Astrocyte (in vitro differentiated cells and primary cell): ENCODE measurements at regions not wholly inside any gene's neighbourhood (a gene's known extent, or its start where the extent isn't known, plus 50 kb on each side); places are given as distances from the start of the nearest gene placed in this dataset.

Source experiments
- DNase-seq: peaks from one replicate; pipeline ENCODE4 v3.0.0-alpha.2; 2010; ENCODE audit warnings: low read depth
- FAIRE-seq: peaks from 2 replicates; lab custom pipeline; 2011; peaks lifted over from hg19 to GRCh38; lab: Jason Lieb, UNC
- H2AFZ ChIP-seq: 2 replicates; pipeline ENCODE4 v1.6.0; 2012; ENCODE audit warnings: low read depth, low read length, inconsistent platforms
- H3K27ac ChIP-seq: 2 replicates; pipeline ENCODE4 v1.5.1; 2011; ENCODE audit warnings: low read depth, low read length, inconsistent platforms
- H3K27me3 ChIP-seq: 2 replicates; pipeline ENCODE4 v1.6.0; 2011; ENCODE audit warnings: low read length, inconsistent platforms; ENCODE audit not compliant: insufficient read depth
- H3K36me3 ChIP-seq: 2 replicates; pipeline ENCODE4 v1.5.1; 2011; ENCODE audit warnings: low read length, inconsistent platforms; ENCODE audit not compliant: insufficient read depth
- H3K4me1 ChIP-seq: 2 replicates; pipeline ENCODE4 v1.5.1; 2011; ENCODE audit warnings: low read length, inconsistent platforms; ENCODE audit not compliant: insufficient read depth
- H3K4me2 ChIP-seq: 2 replicates; pipeline ENCODE4 v1.6.0; 2012; ENCODE audit warnings: low read length, inconsistent platforms
- H3K4me3 ChIP-seq: 2 replicates; pipeline ENCODE4 v1.5.1; 2011; ENCODE audit warnings: low read depth, mild to moderate bottlenecking, low read length, inconsistent platforms; ENCODE audit not compliant: insufficient read depth
- H3K79me2 ChIP-seq: 2 replicates; pipeline ENCODE4 v1.6.0; 2012; ENCODE audit warnings: mild to moderate bottlenecking, low read length, inconsistent platforms; ENCODE audit not compliant: insufficient read depth
- H3K9ac ChIP-seq: 2 replicates; pipeline ENCODE4 v1.6.0; 2012; ENCODE audit warnings: mild to moderate bottlenecking, low read length, inconsistent platforms
- H3K9me3 ChIP-seq: 2 replicates; pipeline ENCODE4 v1.5.1; 2012; ENCODE audit warnings: low read depth, mild to moderate bottlenecking, low read length, inconsistent platforms; ENCODE audit not compliant: insufficient read depth
- H4K20me1 ChIP-seq: 2 replicates; pipeline ENCODE4 v1.6.0; 2012; ENCODE audit warnings: low read length, inconsistent platforms; ENCODE audit not compliant: insufficient read depth
- H3K27ac Mint-ChIP-seq: one replicate; pipeline ENCODE4 v1.8.0; 2021; ENCODE audit warnings: mild to moderate bottlenecking, mixed read lengths; ENCODE audit not compliant: unreplicated experiment
- H3K27me3 Mint-ChIP-seq: one replicate; pipeline ENCODE4 v1.8.0; 2021; ENCODE audit warnings: low read depth, mixed read lengths; ENCODE audit not compliant: unreplicated experiment
- H3K36me3 Mint-ChIP-seq: one replicate; pipeline ENCODE4 v1.8.0; 2021; ENCODE audit warnings: low read depth, mixed read lengths; ENCODE audit not compliant: unreplicated experiment
- H3K4me1 Mint-ChIP-seq: one replicate; pipeline ENCODE4 v1.8.0; 2021; ENCODE audit warnings: low read depth, mixed read lengths; ENCODE audit not compliant: unreplicated experiment
- H3K4me3 Mint-ChIP-seq: one replicate; pipeline ENCODE4 v1.8.0; 2021; ENCODE audit warnings: mild to moderate bottlenecking, moderate library complexity, mixed read lengths; ENCODE audit not compliant: unreplicated experiment
- H3K9me3 Mint-ChIP-seq: one replicate; pipeline ENCODE4 v1.8.0; 2021; ENCODE audit warnings: mild to moderate bottlenecking, mixed read lengths; ENCODE audit not compliant: unreplicated experiment
- CTCF ChIP-seq: IDR thresholded peaks from 2 replicates; pipeline ENCODE4 v1.5.1; 2011; ENCODE audit warnings: low read depth, mild to moderate bottlenecking, inconsistent platforms, low read length, moderate library complexity; ENCODE audit not compliant: insufficient read depth
- EZH2 ChIP-seq: IDR thresholded peaks from 2 replicates; pipeline ENCODE4 v1.6.1; 2012; ENCODE audit warnings: mild to moderate bottlenecking, low read length, inconsistent platforms; ENCODE audit not compliant: insufficient read depth

- Mint-ChIP-seq H3K4me3 (no peak overlapping the region), H3K4me1 (peaks cover 5% of the 10 kb centered on the region), H3K9me3 (no peaks in the 10 kb centered on the region), H3K27ac (no peak overlapping the region), H3K27me3 (no peaks in the 10 kb centered on the region), H3K36me3 (no peaks in the 10 kb centered on the region)
- no peaks in the 10 kb centered on the region for H3K79me2 ChIP-seq
- H3K36me3 ChIP-seq = no peaks in the 10 kb centered on the region
- no peaks in the 10 kb centered on the region for H4K20me1 ChIP-seq
- H2AFZ ChIP-seq = no peak overlapping the region
- no peak for FAIRE-seq
- TF ChIP-seq EZH2 (no peak), CTCF (no peak)
- no peak overlapping the region for H3K4me3 ChIP-seq
- H3K27ac ChIP-seq = no peak overlapping the region
- H3K4me2 ChIP-seq = no peak overlapping the region
- no peak overlapping the region for H3K9ac ChIP-seq
- no peak for DNase-seq
- H3K27me3 ChIP-seq = no peaks in the 10 kb centered on the region
- no peaks in the 10 kb centered on the region for H3K9me3 ChIP-seq
- no peaks in the 10 kb centered on the region for H3K4me1 ChIP-seq
These were observed 95.4 kb upstream of the KCNH8 start for GRCh38 chr3:19052874-19053273.

- DNase-seq (no peak), FAIRE-seq (no peak)
- Histone ChIP-seq H3K9ac (no peak overlapping the region), H2AFZ (no peak overlapping the region), H3K4me3 (no peak overlapping the region), H4K20me1 (no peaks in the 10 kb centered on the region), H3K4me2 (no peak overlapping the region), H3K9me3 (no peaks in the 10 kb centered on the region), H3K79me2 (no peaks in the 10 kb centered on the region), H3K27me3 (no peaks in the 10 kb centered on the region), H3K36me3 (no peaks in the 10 kb centered on the region), H3K4me1 (no peaks in the 10 kb centered on the region), H3K27ac (no peak overlapping the region)
- no peaks in the 10 kb centered on the region for H3K36me3 Mint-ChIP-seq
- H3K9me3 Mint-ChIP-seq = no peaks in the 10 kb centered on the region
- H3K4me3 Mint-ChIP-seq = no peak overlapping the region
- H3K4me1 Mint-ChIP-seq = no peaks in the 10 kb centered on the region
- no peak for TF ChIP-seq EZH2
- no peak for TF ChIP-seq CTCF
- no peaks in the 10 kb centered on the region for H3K27me3 Mint-ChIP-seq
- no peak overlapping the region for H3K27ac Mint-ChIP-seq
These were observed 101.9 kb upstream of the KCNH8 start for GRCh38 chr3:19046440-19046839.

- H3K9me3 Mint-ChIP-seq = no peaks in the 10 kb centered on the region
- Histone ChIP-seq H3K9ac (no peak overlapping the region), H3K4me1 (no peaks in the 10 kb centered on the region), H3K79me2 (no peaks in the 10 kb centered on the region), H3K9me3 (no peaks in the 10 kb centered on the region), H4K20me1 (no peaks in the 10 kb centered on the region), H3K4me3 (no peak overlapping the region), H3K4me2 (no peak overlapping the region), H3K36me3 (no peaks in the 10 kb centered on the region), H2AFZ (no peak overlapping the region), H3K27ac (no peak overlapping the region), H3K27me3 (no peaks in the 10 kb centered on the region)
- no peaks in the 10 kb centered on the region for H3K27me3 Mint-ChIP-seq
- no peak overlapping the region for H3K27ac Mint-ChIP-seq
- H3K4me3 Mint-ChIP-seq = no peak overlapping the region
- FAIRE-seq = no peak
- H3K4me1 Mint-ChIP-seq = no peaks in the 10 kb centered on the region
- no peaks in the 10 kb centered on the region for H3K36me3 Mint-ChIP-seq
- DNase-seq = no peak
- TF ChIP-seq CTCF = no peak
- no peak for TF ChIP-seq EZH2
These were observed 117.8 kb upstream of the KCNH8 start for GRCh38 chr3:19030522-19030839.
